HPDE6-E6E7 (cell line): ENCODE measurements at regions not wholly inside any gene's neighbourhood (a gene's known extent, or its start where the extent isn't known, plus 50 kb on each side); places are given as distances from the start of the nearest gene placed in this dataset.

Experiments used
- DNase-seq: peaks from one replicate; pipeline ENCODE4 v3.0.0; 2011; ENCODE audit warnings: missing footprints; ENCODE audit errors: extremely low spot score

DNA sequence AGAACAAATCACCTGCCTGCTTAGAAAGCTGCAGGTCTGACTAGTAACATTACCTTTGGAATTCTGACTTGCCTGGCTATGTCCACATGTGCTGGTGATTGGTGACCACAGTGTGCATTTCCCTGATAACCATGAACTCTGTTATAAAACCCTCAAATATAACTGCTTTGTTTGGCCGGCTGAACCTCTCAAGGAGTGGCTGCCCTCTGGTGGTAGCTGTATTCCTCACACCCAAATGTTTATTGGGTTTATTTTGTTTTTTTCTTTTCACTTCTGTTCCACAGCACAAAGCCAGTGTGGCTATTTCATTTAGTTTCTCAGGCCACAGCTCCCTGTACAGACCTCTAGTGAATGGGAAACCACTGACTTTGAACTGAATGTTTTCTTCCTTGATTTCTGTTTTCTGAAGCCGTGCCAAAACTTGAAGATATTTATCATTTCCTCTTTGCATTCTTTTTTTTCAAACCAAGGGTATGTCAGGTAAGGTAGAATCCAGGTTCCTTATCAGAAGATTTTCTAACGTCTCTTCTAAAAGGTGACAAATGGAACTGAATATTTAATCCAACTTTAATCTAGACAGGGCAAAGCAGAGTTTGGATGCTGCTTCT lies 549.0 kb upstream of the VRK2 start:
- DNase-seq, result peak; percentile 10

DNA sequence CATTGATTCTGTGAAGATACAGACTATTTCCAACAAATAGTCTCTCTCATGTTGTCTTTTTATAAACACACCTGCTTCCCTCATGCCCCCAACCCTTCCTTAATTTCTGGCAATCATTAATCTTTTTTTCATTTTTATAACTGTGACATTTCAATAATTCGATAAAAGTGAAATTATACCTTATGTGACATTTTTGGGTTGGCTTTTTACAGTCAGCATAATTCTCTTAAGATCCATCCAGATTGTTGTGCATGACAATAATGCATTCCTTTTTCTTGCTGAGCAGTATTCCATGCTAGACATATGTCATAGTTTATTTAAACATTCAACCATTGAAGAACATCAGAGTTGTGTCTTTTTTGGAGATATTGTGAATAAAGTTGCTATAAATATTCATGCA lies 541.8 kb upstream of the VRK2 start:
- DNase-seq, result no peak

DNA sequence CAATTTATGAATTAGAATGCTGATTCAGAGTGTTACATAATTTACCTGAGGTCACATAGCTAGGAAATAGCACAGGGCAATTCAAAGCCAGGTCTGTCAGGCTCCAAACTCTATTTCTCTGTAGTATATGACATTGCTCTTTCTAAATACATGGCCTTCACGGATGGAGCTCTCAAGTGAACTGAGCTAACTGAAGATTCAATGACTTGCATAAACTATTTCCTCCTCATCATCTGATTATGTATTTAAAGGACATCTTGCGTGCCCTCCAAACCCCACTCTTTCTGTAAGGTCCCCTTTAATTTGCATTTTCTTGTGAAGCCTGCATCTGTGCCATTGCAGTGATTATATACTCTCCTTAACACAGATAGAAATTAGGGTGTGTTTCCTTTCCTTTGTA lies 537.4 kb upstream of the VRK2 start:
- DNase-seq, result no peak

DNA sequence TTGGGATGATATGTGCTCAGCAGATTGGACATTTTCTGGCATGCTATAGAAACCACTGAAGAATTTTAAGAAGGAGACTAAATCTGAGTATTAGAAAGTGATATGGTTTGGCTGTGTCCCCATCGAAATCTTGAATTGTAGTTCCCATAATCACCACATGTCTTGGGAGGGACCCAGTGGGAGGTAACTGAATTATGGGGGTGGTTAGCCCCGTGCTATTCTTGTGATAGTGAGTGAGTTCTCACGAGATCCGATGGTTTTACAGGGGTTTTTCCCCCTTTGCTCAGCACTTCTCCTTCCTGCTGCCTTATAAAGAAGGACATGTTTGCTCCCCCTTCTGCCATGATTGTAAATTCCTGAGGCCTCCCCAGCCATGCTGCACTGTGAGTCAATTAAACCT lies 535.9 kb upstream of the VRK2 start:
- DNase-seq, result no peak

DNA sequence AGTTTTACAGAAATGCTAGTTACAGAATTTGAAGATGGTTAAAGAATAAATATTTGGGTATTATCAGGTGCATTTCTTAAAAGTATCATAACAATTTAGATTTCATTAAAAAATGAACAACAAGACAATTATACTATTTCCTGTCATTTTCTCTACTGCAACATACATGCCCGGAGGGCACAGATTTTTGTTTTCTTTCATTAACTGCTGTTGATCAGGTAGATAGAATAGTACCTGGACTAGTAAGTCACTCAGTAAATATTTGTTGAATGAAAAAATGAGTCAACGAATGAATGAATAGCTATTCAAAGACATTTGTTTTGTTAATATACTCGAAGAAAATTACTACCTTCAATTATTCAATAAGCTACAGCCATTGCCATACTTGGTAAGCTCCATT lies 531.2 kb upstream of the VRK2 start:
- no peak for DNase-seq

DNA sequence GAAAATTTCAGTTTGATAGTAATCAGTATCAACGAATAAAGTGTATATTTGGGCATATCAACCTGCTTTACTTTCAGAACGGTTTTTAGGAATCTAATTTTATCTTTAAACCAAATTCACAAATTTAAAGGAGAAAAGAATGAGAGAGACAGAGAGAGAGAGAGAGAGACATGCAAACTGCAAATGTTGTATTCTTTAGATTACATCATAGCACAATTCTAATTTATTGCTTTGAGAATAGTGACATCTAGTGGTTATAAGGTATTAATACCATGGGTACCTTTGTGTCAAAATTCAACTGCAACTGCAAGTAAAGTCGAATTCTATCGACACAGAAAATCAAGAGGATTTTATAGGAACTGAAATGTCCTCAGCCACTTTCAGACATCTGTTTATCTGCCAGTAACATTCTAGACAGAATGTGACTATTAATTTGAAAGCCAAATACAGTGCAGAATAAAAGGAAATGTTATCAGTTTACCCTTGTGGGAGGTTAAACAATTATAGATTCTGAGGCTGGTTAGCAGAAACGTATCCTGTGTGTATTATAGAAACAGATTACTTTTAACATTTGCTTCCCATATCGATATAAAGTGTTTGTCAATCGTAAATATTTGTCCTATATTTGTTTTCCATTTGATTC lies 529.8 kb upstream of the VRK2 start:
- peak; percentile 21 for DNase-seq

DNA sequence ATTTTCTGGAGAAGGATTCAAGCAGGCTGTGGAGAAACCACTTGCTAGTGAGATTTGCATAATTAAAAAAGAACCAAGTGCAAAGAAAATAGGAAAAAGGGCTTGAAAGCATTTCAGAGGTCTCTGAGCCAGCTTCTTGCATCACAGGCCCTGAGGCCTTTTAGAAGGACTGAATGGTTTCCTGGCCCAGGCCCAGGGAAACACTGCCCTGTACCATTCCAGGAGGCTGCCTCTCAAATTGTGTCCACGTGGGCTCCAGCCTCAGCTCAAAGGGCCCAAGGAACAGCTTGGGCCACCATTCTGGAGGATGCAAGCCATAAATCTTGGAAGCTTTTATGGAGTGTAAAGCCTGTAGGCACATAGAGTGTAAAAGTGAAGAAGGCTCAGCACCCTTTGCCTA lies 523.3 kb upstream of the VRK2 start:
- no peak for DNase-seq

DNA sequence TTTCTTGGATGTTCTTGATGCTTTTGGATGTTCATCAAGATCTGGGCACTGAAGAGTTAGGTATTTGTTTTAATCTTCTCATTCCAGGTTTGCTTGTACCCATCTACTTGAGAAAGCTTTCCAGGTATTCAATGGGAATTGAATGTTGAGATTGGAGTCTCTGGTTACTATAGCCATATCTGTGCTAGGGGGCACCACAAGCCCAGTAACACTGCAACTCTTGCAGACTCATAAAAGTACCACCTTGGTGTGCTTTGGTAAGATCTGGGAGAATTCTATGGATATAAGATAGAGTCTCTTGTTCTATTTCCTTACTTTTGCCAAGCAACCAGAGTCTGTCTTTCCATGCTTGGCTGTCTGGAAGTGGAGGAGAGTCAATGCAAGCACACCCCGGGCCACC lies 518.9 kb upstream of the VRK2 start:
- DNase-seq, result no peak

DNA sequence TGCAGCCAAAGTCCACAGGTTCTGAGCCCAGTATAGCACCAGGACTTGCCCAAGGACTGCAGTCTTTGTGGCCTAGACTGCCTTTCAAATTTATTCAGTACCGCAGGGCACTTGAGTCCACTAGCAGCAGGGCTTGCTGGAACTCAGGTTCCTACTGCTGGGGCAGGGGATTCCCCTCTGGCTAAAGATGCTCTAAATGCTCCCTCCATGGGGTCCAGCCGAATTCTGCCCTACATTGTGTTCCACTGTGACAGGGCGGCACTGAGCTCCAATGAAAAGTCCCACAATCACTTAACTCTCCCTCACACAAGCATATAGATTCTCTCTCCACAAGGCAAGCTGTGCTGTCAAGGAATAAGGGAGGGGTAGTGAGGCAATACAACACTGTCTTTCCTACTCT lies 518.1 kb upstream of the VRK2 start:
- no peak for DNase-seq

DNA sequence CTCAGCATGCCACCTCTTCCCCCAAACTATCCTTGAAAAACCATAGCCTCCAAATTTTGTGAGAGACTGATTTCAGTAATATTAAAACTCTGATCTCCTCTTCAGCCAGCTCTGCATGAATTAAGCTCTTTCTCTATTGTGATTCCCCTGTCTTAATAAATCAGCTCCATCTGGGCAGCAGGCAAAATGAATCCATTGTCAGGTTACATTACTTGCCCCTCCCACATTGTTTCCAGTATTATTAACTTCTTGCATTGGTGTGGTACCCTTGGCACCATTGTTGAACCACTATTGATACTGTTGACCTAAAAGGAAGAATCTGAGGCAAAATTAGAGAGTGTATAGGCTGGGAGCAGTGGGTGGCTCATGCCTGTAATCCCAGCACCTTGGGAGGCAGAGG lies 512.2 kb upstream of the VRK2 start:
- DNase-seq, result no peak

DNA sequence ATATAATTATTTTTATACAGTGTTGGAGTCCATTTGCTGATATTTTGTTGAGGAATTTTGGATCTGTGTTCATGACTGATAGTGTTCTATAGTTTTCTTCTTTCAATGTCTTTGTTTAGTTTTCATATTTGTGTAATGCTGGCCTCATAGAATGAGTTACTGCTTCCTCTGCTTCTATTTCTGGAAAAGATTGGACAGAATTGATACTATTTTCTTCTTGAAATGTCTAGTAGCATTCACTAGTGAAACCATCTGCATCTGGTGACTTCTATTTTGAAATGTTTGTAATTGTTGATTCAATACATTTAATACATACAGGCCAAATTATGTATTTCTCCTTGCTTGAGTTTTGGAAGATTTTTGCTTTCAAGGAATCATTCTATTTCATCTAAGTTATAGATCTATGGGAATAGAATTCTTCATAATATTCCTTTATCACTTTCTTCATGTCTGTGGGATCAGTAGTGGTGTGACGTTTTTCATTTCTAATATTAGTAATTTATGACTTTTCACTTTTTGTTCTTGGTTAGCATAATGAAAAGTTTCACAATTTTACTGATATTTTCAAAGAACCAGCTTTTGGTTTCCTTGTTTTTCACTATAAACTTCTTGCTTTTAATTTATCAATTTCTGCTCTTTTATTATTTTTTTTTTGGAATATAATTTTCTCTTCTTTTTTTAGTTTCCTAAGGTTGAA lies 509.9 kb upstream of the VRK2 start:
- DNase-seq, result no peak

DNA sequence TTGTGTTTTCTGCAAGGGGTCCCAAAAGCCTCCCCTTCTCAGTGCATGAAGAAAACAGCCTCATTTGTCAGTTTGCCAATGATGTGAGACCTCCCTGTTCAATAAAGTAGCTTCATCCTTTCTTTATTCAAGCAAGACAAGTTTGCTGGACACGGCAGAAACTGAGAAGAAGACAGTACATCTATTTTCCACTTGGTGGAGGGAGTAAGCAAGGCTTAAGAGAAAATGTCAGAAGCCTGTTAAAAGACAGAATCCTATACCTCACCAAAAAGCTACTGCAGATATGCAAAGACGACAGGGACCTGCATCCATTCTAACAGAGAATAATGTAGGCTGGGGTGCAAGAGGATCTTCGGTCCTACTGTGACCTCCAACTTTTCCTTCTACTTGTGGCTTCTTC lies 506.8 kb upstream of the VRK2 start:
- no peak for DNase-seq

DNA sequence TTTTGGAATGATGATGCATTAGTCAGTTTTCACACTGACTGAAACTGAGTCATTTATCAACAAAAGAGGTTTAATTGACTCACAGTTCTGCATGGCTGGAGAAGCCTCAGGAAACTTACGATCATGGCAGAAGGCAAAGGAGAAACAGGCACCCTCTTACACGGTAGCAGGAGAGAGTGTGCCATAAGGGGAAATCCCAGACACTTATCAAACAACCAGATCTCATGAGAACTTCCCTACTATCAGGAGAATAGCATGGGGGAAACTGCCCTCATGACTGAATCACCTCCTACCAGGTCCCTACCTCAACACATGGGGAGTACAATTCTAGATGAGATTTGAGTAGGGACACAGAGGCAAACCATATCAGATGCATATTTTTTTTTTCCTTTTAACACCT lies 504.5 kb upstream of the VRK2 start:
- no peak for DNase-seq

DNA sequence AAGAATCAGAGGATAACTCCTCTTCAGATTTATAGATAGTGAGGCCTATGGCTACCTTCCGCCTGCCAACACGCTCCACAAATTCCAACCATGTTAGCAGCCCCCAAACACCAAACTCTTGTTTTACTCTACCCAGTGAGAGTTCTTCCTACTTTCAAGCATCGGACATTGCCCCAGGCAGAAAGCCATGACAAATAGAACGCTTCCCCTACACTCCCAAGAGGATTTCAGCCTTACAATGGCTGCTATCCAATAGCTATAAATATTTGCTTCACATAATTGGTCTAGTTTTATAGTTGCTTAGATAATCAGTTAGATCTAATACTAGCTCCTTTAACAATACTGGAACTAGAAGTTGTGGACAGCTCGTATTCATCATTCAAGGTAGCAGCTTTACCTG lies 503.4 kb upstream of the VRK2 start:
- DNase-seq, result no peak

DNA sequence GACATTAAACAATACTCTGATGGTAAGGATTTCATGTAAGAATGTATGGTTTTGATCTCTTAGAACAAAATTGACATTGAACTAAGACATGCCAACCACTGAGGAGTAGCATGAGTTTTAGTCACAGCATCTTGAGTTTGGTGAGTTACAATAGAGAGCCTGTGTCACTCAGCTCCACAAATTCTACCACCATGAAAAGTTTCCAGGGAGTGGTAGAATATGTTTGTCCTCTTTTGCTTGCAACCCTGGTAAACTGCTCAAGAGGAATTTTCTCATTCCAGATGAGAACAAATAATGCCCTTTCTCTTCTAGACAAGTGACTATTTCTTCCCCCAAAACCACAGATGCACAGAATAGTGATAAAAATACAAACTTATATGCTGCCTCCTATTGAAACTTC lies 502.0 kb upstream of the VRK2 start:
- DNase-seq, result no peak

DNA sequence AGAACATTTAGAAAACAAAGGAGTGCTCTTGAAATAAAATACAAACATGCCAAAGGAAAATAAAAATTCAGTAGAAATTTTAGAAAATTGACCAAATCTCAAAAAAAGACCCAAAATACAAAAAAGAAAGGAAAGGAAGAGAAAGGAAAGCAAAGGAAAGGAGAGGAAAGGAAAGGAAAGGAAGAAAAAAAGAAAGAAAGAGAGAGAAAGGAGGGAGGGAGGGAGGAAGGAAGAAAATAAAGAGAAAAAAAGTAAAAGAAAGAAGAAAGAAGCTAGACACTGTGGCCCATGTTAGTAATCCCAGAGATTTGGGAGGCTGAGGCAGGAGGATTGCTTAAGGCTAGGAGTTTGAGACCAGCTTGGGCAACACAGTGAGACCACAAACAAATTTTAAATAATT lies 500.1 kb upstream of the VRK2 start:
- DNase-seq, result no peak

DNA sequence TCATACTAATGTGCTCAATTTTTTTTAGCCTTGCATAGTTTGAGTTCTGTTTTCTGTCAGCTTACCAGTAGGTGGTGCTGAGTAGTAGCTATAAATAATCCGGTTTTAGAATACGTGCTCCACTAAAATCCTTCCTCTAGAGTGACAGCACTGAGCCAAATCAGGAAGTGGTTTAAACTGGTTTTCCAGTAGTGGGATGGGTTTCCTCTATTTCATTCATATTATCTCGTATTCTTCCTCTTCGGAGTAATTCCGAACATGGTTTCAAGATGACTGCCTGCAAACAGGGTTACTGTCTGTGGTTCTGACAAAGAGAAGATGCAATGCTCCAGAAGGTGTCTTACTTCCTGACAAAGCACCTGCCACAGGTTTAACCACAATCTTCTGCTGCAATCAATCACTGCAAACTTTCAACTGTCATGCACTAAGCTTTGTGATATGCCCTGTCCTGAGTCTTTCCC lies 496.9 kb upstream of the VRK2 start:
- no peak for DNase-seq

DNA sequence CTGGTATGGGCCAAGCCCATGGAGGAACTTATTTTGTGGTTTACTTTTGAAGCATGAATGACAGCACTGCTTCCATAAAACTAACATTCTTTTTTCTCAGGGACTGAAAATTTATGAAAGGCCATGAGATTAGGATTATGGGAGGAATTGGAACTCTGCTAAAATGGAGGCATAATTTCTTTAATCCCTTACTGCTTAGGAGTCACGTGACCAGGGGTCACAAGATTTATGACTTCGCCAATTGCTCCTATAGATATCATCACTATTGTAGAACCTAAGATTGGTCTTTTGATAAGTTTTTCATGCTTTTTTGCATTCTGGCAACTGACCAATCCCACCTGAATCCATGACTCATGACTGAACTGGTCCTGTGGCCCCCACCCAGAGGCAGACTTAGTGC lies 495.7 kb upstream of the VRK2 start:
- no peak for DNase-seq

DNA sequence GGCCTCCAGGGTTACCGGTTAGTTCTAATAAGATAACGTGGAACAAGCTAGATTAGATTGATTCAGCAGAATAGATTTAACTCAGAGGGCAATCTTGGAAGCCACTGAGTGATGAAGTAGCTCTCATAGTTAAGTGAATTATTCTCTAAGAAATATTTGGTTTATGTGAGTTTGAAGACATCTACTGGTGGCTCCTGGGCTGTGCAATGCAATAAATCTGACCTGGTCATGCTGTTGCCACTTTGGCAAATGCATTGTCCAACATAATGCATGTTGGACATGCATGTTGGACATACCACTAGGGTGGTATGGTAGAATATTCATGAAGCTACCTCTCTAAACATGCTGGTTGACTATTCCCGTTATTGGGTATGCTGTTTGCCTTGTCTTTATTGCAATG lies 493.7 kb upstream of the VRK2 start:
- DNase-seq, result no peak

DNA sequence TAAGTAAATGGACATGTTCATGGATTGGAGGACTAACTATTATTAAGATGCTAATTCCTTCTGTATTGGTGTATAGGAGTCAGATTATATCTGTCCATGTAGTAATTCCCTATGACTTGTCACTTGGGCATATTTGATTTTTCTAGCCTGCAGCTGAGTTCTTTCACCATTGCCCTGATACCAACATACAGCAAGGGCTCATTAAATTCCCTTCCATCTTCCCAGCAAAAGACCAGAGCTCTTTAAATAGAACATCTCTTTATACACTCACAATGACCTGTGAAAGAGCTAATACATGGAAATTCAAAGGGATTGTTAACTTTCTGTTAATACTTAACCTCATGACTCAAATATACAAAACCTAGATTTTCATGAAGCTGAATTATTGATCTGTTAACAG lies 492.3 kb upstream of the VRK2 start:
- no peak for DNase-seq

DNA sequence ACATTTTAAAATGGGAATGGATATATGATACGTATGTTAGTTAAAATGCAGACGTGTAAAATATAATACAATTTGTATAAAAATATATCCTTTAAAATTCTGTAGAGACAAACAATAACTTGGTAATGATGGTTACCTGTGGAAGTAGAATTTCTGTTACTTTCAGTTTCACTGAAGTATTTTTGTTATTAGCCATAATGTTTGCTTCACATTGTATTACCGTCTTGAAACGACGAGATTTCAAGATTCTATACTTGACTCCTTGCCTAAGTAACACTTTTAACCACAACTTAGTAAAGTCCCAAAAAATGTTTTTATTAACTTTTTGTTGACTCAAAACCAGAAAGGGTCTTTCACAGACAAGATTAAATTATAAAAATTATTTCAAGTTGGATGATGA lies 488.3 kb upstream of the VRK2 start:
- DNase-seq, result no peak

DNA sequence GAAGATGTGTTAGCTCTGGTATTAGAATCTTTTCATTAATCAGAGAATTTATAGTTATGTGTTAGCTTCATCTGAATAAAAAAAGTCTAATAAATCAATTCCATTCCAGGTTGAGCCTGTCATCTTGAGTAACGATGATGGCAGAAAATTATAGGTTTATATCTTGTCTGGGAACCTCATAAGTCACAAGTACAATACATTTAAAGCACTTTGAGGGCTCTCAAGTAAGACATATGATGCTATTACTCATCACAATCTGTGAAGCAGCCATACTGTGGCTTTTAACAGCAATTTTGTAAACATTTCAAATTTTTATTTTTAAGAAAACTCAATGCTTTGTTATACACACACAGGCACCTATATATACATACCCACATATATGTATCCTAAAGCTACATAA lies 484.1 kb upstream of the VRK2 start:
- no peak for DNase-seq

DNA sequence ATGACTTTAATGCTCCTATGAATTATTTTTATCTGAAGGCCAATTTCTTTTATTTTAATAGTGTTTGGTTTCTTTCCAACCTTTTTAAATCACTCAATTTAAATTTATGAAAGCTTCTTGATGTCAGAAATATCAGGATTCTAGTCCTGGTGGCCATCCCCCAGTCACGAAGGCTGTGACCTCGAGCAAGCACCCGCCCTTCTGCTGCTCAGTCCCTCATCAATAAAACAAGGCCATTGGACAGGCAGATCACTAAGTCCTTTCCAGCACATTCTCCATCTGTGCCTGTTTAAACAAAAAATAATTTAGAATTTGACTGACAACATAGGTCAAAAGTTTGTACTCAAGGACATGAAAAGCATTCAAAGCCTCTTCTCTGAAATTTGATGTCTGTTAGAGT lies 483.6 kb upstream of the VRK2 start:
- DNase-seq, result no peak

DNA sequence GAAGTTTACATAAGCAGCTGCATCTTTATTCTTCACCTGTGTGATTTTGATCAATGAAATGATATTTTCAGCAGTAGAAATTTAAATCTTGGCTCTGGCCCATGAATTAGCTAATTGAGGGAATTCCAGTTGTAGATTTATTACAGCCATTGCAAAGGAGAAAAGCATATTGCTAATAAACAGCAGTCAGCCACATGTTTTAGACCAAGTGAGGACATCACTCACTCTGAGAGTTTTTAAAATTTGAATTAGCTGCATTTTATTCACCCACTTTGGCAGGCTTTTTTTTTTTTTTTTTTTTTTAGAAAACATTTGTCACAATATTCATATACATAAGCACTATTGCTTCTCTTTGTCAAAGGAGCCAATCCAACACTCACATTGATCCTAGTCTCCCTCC lies 479.4 kb upstream of the VRK2 start:
- DNase-seq, result no peak
